B cell (primary cell): ENCODE measurements at regions not wholly inside any gene's neighbourhood (a gene's known extent, or its start where the extent isn't known, plus 50 kb on each side); places are given as distances from the start of the nearest gene placed in this dataset.

Experiments
- ATAC-seq: fragments of 200-7000 bp; cut with Tn5 transposase; one replicate; pipeline ENCODE4 v1.10.0; 2021; ENCODE audit warnings: low read depth, mild to moderate bottlenecking, moderate number of reproducible peaks, moderate library complexity
- CTCF ChIA-PET: fragments of 350-600 bp; sonication (Branson Sonifier 250); formaldehyde crosslinking; loops from one replicate; lab custom pipeline; 2021; ENCODE audit warnings: antibody characterized with exemption, inconsistent platforms; lab: Charles Lee
- POLR2A ChIA-PET: fragments of 350-600 bp; sonication (Branson Sonifier 250); formaldehyde crosslinking; loops from one replicate; lab custom pipeline; 2021; ENCODE audit warnings: antibody characterized with exemption; lab: Charles Lee
- DNase-seq: peaks from one replicate; pipeline ENCODE4 v3.0.0; 2013
- H2AFZ ChIP-seq: 2 replicates; pipeline ENCODE4 v1.6.1; 2012; ENCODE audit warnings: mild to moderate bottlenecking, low read depth, low read length; ENCODE audit not compliant: insufficient read depth, poor library complexity, severe bottlenecking
- H3K27ac ChIP-seq, 2 donors: 1 replicate in 1 of 2; 2 replicates in 1 of 2; pipeline ENCODE4 v1.5.1; 2012 to 2013; ENCODE audit warnings: low read length in 2 of 2, mild to moderate bottlenecking in 2 of 2, moderate library complexity in 1 of 2
- H3K27me3 ChIP-seq, 4 experiments: fragments of 200-600 bp in 1 of 4; sonication (generic) in 1 of 4; replicated peaks in 1 of 4; 1 replicate in 2 of 4; 2 replicates in 2 of 4; pipeline versions ENCODE4 v1.6.1 to v1.7.0; 2013 to 2016; ENCODE audit warnings: low read length in 3 of 4, mild to moderate bottlenecking in 2 of 4, mixed read lengths in 1 of 4, moderate library complexity in 1 of 4; ENCODE audit not compliant: insufficient read depth in 4 of 4, control insufficient read depth in 3 of 4; ENCODE audit errors: control extremely low read depth in 1 of 4
- H3K36me3 ChIP-seq, 2 experiments: replicated peaks in 1 of 2; 1 replicate in 1 of 2; 2 replicates in 1 of 2; pipeline versions ENCODE4 v1.6.1 to v1.7.1; 2013; ENCODE audit warnings: low read length in 1 of 2; ENCODE audit not compliant: insufficient read depth in 2 of 2, control insufficient read depth in 1 of 2; ENCODE audit errors: control extremely low read depth in 1 of 2, extremely low read depth in 1 of 2
- H3K4me1 ChIP-seq, 2 donors: fragments of 200-600 bp in 1 of 2; sonication (generic) in 1 of 2; 1 replicate in 1 of 2; 2 replicates in 1 of 2; pipeline versions ENCODE4 v1.5.1 to v1.6.1; 2013 to 2017; ENCODE audit warnings: low read length in 2 of 2; ENCODE audit not compliant: control insufficient read depth in 2 of 2, insufficient read depth in 2 of 2
- H3K4me2 ChIP-seq: replicated peaks from 2 replicates; pipeline ENCODE3; 2012; ENCODE audit warnings: mild to moderate bottlenecking, low read depth, low read length; ENCODE audit not compliant: poor library complexity, severe bottlenecking
- H3K4me3 ChIP-seq, 5 experiments: fragments of 200-600 bp in 1 of 5; sonication (generic) in 1 of 5; 1 replicate in 3 of 5; 2 replicates in 2 of 5; pipeline versions ENCODE4 v1.5.1 to v1.7.0; 2011 to 2016; ENCODE audit warnings: low read length in 4 of 5, mild to moderate bottlenecking in 4 of 5, low read depth in 2 of 5, control low read depth in 1 of 5, moderate library complexity in 1 of 5; ENCODE audit not compliant: insufficient read depth in 1 of 5; ENCODE audit errors: control extremely low read depth in 1 of 5, extremely low read depth in 1 of 5
- H3K79me2 ChIP-seq: fragments of 200-600 bp; sonication (generic); one replicate; pipeline ENCODE4 v1.6.0; 2016; ENCODE audit warnings: low read length; ENCODE audit not compliant: control insufficient read depth, insufficient read depth
- H3K9ac ChIP-seq: fragments of 200-600 bp; sonication (generic); 2 replicates; pipeline ENCODE4 v1.6.1; 2017; ENCODE audit warnings: mild to moderate bottlenecking, low read length, moderate library complexity
- H3K9me3 ChIP-seq, 3 donors: one replicate each; pipeline versions ENCODE4 v1.6.1 to v1.7.1; 2013; ENCODE audit warnings: low read length in 2 of 3; ENCODE audit not compliant: control insufficient read depth in 2 of 3, insufficient read depth in 1 of 3; ENCODE audit errors: control extremely low read depth in 1 of 3
- H4K20me1 ChIP-seq: 2 replicates; pipeline ENCODE4 v1.6.0; 2012; ENCODE audit warnings: mild to moderate bottlenecking, low read length; ENCODE audit not compliant: insufficient read depth, control insufficient read depth, poor library complexity, severe bottlenecking
- H3K27ac Mint-ChIP-seq: one replicate; pipeline ENCODE4 v1.8.0; 2021; ENCODE audit warnings: mixed read lengths
- H3K27me3 Mint-ChIP-seq: one replicate; pipeline ENCODE4 v1.8.0; 2021; ENCODE audit warnings: mixed read lengths
- H3K4me1 Mint-ChIP-seq: one replicate; pipeline ENCODE4 v1.8.0; 2021; ENCODE audit warnings: mixed read lengths
- H3K4me3 Mint-ChIP-seq: one replicate; pipeline ENCODE4 v1.8.0; 2021; ENCODE audit warnings: mixed read lengths
- H3K9me3 Mint-ChIP-seq: one replicate; pipeline ENCODE4 v1.8.0; 2022; ENCODE audit warnings: mixed read lengths; ENCODE audit not compliant: insufficient read depth
- EZH2 ChIP-seq: IDR thresholded peaks from 2 replicates; pipeline ENCODE4 v1.6.1; 2012; ENCODE audit warnings: borderline replicate concordance, low read depth, mild to moderate bottlenecking, moderate library complexity, low read length; ENCODE audit not compliant: insufficient read depth, poor library complexity, severe bottlenecking
- WGBS: methylation state at CpG from one replicate; pipeline ENCODE4 v1.1.5; 2013; ENCODE audit warnings: missing lambda C conversion rate; ENCODE audit not compliant: insufficient coverage; 5-methylcytosine and 5-hydroxymethylcytosine counted together
- intact Hi-C: fragments of 100-400 bp; cut with micrococcal nuclease; formaldehyde crosslinking; loops from one replicate; pipeline ENCODE4 v1.10.0; 2022
- TF ChIP-seq, protein P1 (sequence below): fragments of 200-600 bp; IDR thresholded peaks from one replicate; pipeline ENCODE4 v1.8.0; 2022; ENCODE audit warnings: antibody characterized with exemption, mild to moderate bottlenecking

DNA sequence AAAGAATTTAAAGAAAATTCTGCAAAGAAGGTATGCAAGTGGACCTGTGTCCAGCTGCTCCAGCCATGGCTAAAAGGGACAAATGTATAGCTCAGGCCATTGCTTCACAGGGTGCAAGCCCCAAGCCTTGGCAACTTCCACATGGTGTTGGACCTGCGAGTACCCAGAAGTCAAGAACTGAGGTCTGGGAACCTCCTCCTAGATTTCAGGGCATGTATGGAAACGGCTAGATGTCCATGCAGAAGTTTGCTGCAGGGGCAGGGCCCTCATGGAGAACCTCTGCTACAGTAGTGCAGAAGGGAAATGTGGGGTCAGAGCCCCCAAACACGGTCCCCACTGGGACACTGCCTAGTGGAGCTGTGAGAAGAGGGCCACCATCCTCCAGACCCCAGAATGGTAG, 284.0 kb upstream of the RAB6C start:
- no peak overlapping the region for H3K4me2 ChIP-seq
- H3K36me3 ChIP-seq, result no peaks in the 10 kb centered on the region
- no peak overlapping the region for H3K27ac ChIP-seq
- 89% methylated on average over 3 of the region's 3 CpGs for WGBS
- no peaks in the 10 kb centered on the region for H4K20me1 ChIP-seq
- H3K9me3 ChIP-seq, result peaks cover 0 to 3% (median 1%) of the 10 kb centered on the region in 3 donors
- H3K9ac ChIP-seq, result no peak overlapping the region
- Mint-ChIP-seq H3K4me1 (no peaks in the 10 kb centered on the region), H3K27me3 (peaks cover 9% of the 10 kb centered on the region), H3K4me3 (no peak overlapping the region), H3K27ac (no peak overlapping the region), H3K9me3 (peaks cover 6% of the 10 kb centered on the region)
- TF ChIP-seq EZH2, result no peak
- TF ChIP-seq, protein P1, sequence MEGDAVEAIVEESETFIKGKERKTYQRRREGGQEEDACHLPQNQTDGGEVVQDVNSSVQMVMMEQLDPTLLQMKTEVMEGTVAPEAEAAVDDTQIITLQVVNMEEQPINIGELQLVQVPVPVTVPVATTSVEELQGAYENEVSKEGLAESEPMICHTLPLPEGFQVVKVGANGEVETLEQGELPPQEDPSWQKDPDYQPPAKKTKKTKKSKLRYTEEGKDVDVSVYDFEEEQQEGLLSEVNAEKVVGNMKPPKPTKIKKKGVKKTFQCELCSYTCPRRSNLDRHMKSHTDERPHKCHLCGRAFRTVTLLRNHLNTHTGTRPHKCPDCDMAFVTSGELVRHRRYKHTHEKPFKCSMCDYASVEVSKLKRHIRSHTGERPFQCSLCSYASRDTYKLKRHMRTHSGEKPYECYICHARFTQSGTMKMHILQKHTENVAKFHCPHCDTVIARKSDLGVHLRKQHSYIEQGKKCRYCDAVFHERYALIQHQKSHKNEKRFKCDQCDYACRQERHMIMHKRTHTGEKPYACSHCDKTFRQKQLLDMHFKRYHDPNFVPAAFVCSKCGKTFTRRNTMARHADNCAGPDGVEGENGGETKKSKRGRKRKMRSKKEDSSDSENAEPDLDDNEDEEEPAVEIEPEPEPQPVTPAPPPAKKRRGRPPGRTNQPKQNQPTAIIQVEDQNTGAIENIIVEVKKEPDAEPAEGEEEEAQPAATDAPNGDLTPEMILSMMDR, result no peak
- DNase-seq (no peak), ATAC-seq (no peak)
- POLR2A ChIA-PET, result no interaction called here
- H3K79me2 ChIP-seq, result no peaks in the 10 kb centered on the region
- CTCF ChIA-PET, result no interaction called here
- H3K4me3 ChIP-seq, result no peak overlapping the region
- intact Hi-C loops, result no loop called here
- H3K27me3 ChIP-seq, result no peaks in the 10 kb centered on the region
- no peaks in the 10 kb centered on the region for H3K4me1 ChIP-seq
- H2AFZ ChIP-seq, result no peak overlapping the region

DNA sequence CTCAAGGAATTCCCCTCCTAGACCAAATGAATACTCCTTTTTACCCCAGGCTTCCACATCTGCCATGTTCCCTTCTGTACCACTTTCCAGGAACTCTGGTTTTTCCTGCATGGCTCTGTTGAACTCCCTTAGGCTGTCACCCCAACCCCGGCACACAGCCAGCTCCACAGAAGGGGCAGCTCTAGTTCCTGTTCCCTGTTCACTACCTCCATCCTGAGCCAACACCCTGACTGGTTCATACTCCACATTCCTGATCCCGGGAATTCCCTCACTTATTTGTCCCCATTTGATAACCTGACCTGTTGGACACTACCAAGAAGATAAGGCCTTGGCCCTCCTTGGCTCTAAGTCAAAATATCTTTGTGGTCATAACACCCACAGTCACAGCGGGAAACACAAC, 280.9 kb upstream of the RAB6C start:
- Histone ChIP-seq H3K9me3 (peaks cover 0 to 3% (median 0%) of the 10 kb centered on the region in 3 donors), H3K4me1 (no peaks in the 10 kb centered on the region), H3K79me2 (no peaks in the 10 kb centered on the region), H3K9ac (no peak overlapping the region), H3K4me2 (no peak overlapping the region), H3K27me3 (no peaks in the 10 kb centered on the region), H4K20me1 (no peaks in the 10 kb centered on the region), H2AFZ (no peak overlapping the region), H3K4me3 (no peak overlapping the region), H3K27ac (no peak overlapping the region), H3K36me3 (no peaks in the 10 kb centered on the region)
- DNase-seq, result no peak
- no peak for TF ChIP-seq EZH2
- TF ChIP-seq, protein P1, result no peak
- WGBS, result 53% methylated on average over 3 of the region's 3 CpGs
- Mint-ChIP-seq H3K4me1 (no peaks in the 10 kb centered on the region), H3K27ac (no peak overlapping the region), H3K27me3 (peaks cover 10% of the 10 kb centered on the region), H3K9me3 (peaks cover 2% of the 10 kb centered on the region), H3K4me3 (no peak overlapping the region)
- ChIA-PET POLR2A (no interaction called here), CTCF (no interaction called here)
- intact Hi-C loops, result no loop called here
- ATAC-seq, result no peak
